ENCODE measurements at regions not wholly inside any gene's neighbourhood (a gene's known extent, or its start where the extent isn't known, plus 50 kb on each side); places are given as distances from the start of the nearest gene placed in this dataset.
"Not testable (repeated sequence)": the region's sequence is repeated elsewhere in the genome, so short reads cannot be mapped to it uniquely, and the experiment has no call there.

DNA sequence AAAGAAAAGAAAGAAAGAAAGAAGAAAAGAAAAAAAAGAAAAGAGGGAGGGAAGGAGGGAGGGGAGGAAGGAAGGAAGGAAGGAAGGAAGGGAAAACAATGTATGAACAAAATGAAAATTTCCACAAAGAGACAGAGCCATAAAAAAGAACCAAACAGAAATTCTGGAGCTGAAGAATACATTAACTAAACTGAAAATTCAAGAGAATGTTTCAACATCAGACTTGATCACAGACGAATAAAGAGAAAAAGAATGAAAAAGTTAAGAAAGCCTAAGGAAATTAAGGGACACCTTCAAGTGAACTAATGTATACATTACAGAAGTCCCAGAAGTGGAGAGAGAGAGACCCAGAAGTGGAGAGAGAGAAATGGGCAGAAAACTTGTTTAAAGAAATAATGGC lies 60.9 kb upstream of the RAB6C start:
- ChIA-PET POLR2A (no interaction called here), CTCF (interaction anchor here (0.7 kb wide), 1 partner anchor 44 kb away, joined by 10 read pairs; no protein-coding TSS in a partner anchor)
- Histone ChIP-seq H3K9me3 (ENCODE audit: control insufficient read depth, insufficient read depth, low read length) (peaks cover 3% of the 10 kb centered on the region; the same call in 1 of the 2 replicates), H3K27me3 (ENCODE audit: control insufficient read depth, insufficient read depth, low read length) (peaks cover 2% of the 10 kb centered on the region), H3K4me3 (ENCODE audit: low read depth, low read length) (no peak overlapping the region), H3K27ac (ENCODE audit: low read depth, low read length) (no peak overlapping the region)
- TF ChIP-seq CTCF (IDR thresholded peaks at IDR 0.05; ENCODE audit: low read depth, low read length), result no peak
- no peak for DNase-seq (ENCODE audit: low read depth, low spot score)

GRCh38 chr2:129922571-129923264 lies 56.7 kb upstream of the RAB6C start:
- CTCF ChIA-PET, result interaction anchor here (0.6 to 1.0 kb wide), 3 partner anchors 467 to 1859 kb away, joined by 3 to 8 read pairs (median 4); no protein-coding TSS in a partner anchor

GRCh38 chr2:129923265-129924091 lies 56.0 kb upstream of the RAB6C start:
- Histone ChIP-seq H3K27me3 (ENCODE audit: control insufficient read depth, insufficient read depth, low read length) (peaks cover 2% of the 10 kb centered on the region), H3K9me3 (ENCODE audit: control insufficient read depth, insufficient read depth, low read length) (peaks cover 3% of the 10 kb centered on the region; the same call in 1 of the 2 replicates), H3K4me3 (ENCODE audit: low read depth, low read length) (no peak overlapping the region), H3K27ac (ENCODE audit: low read depth, low read length) (no peak overlapping the region)
- ChIA-PET CTCF (interaction anchor here (0.6 to 1.0 kb wide), 6 partner anchors 466 to 1902 kb away, joined by 3 to 8 read pairs (median 4); no protein-coding TSS in a partner anchor), POLR2A (no interaction called here)
- peak; percentile 55 for TF ChIP-seq CTCF (IDR thresholded peaks at IDR 0.05; ENCODE audit: low read depth, low read length)
- no peak for DNase-seq (ENCODE audit: low read depth, low spot score)

More at GRCh38 chr2:129922571-129923264, 56.7 kb upstream of the RAB6C start:
- POLR2A ChIA-PET, result no interaction called here
- peaks cover 2% of the 10 kb centered on the region for H3K27me3 ChIP-seq (ENCODE audit: control insufficient read depth, insufficient read depth, low read length)
- DNase-seq (ENCODE audit: low read depth, low spot score), result no peak
- H3K4me3 ChIP-seq (ENCODE audit: low read depth, low read length), result no peak overlapping the region
- H3K27ac ChIP-seq (ENCODE audit: low read depth, low read length), result no peak overlapping the region
- peaks cover 3% of the 10 kb centered on the region; the same call in 1 of the 2 replicates for H3K9me3 ChIP-seq (ENCODE audit: control insufficient read depth, insufficient read depth, low read length)
- TF ChIP-seq CTCF (IDR thresholded peaks at IDR 0.05; ENCODE audit: low read depth, low read length), result no peak

DNA sequence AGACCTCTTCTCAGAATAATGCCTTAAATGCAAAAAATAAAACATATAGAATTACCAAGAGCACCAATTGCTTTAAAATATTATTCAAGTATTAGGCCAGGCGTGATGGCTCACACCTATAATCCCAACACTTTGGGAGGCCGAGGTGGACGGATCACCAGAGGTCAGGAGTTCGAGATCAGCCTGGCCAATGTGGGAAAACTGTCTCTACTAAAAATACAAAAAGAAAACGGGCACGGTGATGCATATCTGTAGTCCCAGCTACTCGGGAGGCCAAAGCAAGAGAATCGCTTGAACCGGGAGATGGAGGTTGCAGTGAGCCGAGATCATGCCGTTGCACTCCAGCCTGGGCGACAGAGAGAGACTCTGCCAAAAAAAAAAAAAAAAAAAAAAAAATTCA lies 55.4 kb upstream of the RAB6C start:
- POLR2A ChIA-PET; DNase-seq (ENCODE audit: low read depth, low spot score); H3K9me3 ChIP-seq (ENCODE audit: control insufficient read depth, insufficient read depth, low read length); H3K27me3 ChIP-seq (ENCODE audit: control insufficient read depth, insufficient read depth, low read length); H3K27ac ChIP-seq (ENCODE audit: low read depth, low read length); H3K4me3 ChIP-seq (ENCODE audit: low read depth, low read length): not testable (repeated sequence)
- CTCF ChIA-PET, result interaction anchor here (0.6 to 1.0 kb wide), 4 partner anchors 1428 to 1903 kb away, joined by 3 to 8 read pairs (median 6); no protein-coding TSS in a partner anchor

DNA sequence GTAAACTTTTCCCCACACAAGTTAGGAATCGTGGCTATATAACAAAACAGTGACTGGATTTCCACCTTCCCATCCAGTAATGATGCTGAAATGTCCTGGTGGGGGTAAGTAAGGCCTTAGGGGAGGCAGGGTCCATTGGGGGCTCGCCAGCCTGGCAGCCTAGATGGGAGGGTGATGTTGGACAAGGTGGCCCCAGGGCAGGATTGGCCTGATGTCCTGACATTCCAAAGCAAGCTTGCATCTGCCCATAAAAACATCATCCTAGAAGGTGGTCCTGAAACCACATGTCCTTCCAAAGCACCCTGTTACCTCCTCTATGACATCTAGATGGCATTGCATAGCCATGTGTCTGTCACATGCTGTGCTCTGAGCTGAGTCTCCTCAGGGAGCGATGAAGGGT lies 54.1 kb upstream of the RAB6C start:
- no peak for TF ChIP-seq CTCF (IDR thresholded peaks at IDR 0.05; ENCODE audit: low read depth, low read length)
- Histone ChIP-seq H3K27me3 (ENCODE audit: control insufficient read depth, insufficient read depth, low read length) (peaks cover 2% of the 10 kb centered on the region), H3K27ac (ENCODE audit: low read depth, low read length) (no peak overlapping the region), H3K4me3 (ENCODE audit: low read depth, low read length) (no peak overlapping the region), H3K9me3 (ENCODE audit: control insufficient read depth, insufficient read depth, low read length) (no peaks in the 10 kb centered on the region)
- ChIA-PET POLR2A (no interaction called here), CTCF (no interaction called here)
- DNase-seq (ENCODE audit: low read depth, low spot score), result no peak

Data from AG04450 (cell line).